Activated CD4-positive, alpha-beta T cell treated with anti-CD3 and anti-CD28 coated beads, Interleukin-2, amount 10 ng/mL, durations not matched to agents 7 days and 5 days (primary cell): ENCODE measurements at regions not wholly inside any gene's neighbourhood (a gene's known extent, or its start where the extent isn't known, plus 50 kb on each side); places are given as distances from the start of the nearest gene placed in this dataset.

Experiments
- CTCF ChIA-PET: fragments of 350-600 bp; sonication (Branson Sonifier 250); formaldehyde crosslinking; loops from one replicate; lab custom pipeline; 2021; ENCODE audit warnings: antibody characterized with exemption; lab: Charles Lee
- POLR2A ChIA-PET: fragments of 350-600 bp; sonication (Branson Sonifier 250); formaldehyde crosslinking; loops from one replicate; lab custom pipeline; 2021; ENCODE audit warnings: antibody characterized with exemption; lab: Charles Lee
- DNase-seq: peaks from one replicate; pipeline ENCODE4 v3.0.0-alpha.2; 2020
- H3K27ac Mint-ChIP-seq: one replicate; pipeline ENCODE4 v1.8.0; 2021; ENCODE audit warnings: mild to moderate bottlenecking, moderate library complexity, mixed read lengths
- H3K27me3 Mint-ChIP-seq: one replicate; pipeline ENCODE4 v1.8.0; 2021; ENCODE audit warnings: mixed read lengths
- H3K36me3 Mint-ChIP-seq: one replicate; pipeline ENCODE4 v1.8.0; 2021; ENCODE audit warnings: low read depth, mixed read lengths
- H3K4me1 Mint-ChIP-seq: one replicate; pipeline ENCODE4 v1.8.0; 2021; ENCODE audit warnings: mixed read lengths
- H3K4me3 Mint-ChIP-seq: one replicate; pipeline ENCODE4 v1.8.0; 2021; ENCODE audit warnings: mild to moderate bottlenecking, moderate library complexity, mixed read lengths
- H3K9me3 Mint-ChIP-seq: one replicate; pipeline ENCODE4 v1.8.0; 2021; ENCODE audit warnings: mixed read lengths

- Mint-ChIP-seq H3K4me1 (no peaks in the 10 kb centered on the region), H3K27ac (no peak overlapping the region), H3K36me3 (no peaks in the 10 kb centered on the region), H3K27me3 (no peaks in the 10 kb centered on the region), H3K9me3 (no peaks in the 10 kb centered on the region), H3K4me3 (no peak overlapping the region)
- ChIA-PET POLR2A (no interaction called here), CTCF (no interaction called here)
- DNase-seq: no peak
These were observed 206.3 kb downstream of the MACC1 start for GRCh38 chr7:20010877-20011276.

GRCh38 chr7:20007510-20007909 lies 209.7 kb downstream of the MACC1 start:
- H3K4me3 Mint-ChIP-seq: no peak overlapping the region
- no peaks in the 10 kb centered on the region for H3K36me3 Mint-ChIP-seq
- H3K9me3 Mint-ChIP-seq: no peaks in the 10 kb centered on the region
- H3K4me1 Mint-ChIP-seq: no peaks in the 10 kb centered on the region
- no peak for DNase-seq
- H3K27ac Mint-ChIP-seq: no peak overlapping the region
- H3K27me3 Mint-ChIP-seq: no peaks in the 10 kb centered on the region
- CTCF ChIA-PET: interaction anchor here (0.6 kb wide), 1 partner anchor 25 kb away, joined by 3 read pairs; no protein-coding TSS in a partner anchor
- POLR2A ChIA-PET: no interaction called here

GRCh38 chr7:20005081-20005480 lies 212.1 kb downstream of the MACC1 start:
- ChIA-PET POLR2A (no interaction called here), CTCF (no interaction called here)
- H3K9me3 Mint-ChIP-seq: no peaks in the 10 kb centered on the region
- H3K36me3 Mint-ChIP-seq: no peaks in the 10 kb centered on the region
- H3K27ac Mint-ChIP-seq: no peak overlapping the region
- no peaks in the 10 kb centered on the region for H3K27me3 Mint-ChIP-seq
- H3K4me3 Mint-ChIP-seq: no peak overlapping the region
- no peaks in the 10 kb centered on the region for H3K4me1 Mint-ChIP-seq
- DNase-seq: no peak

- no peak overlapping the region for H3K4me3 Mint-ChIP-seq
- H3K9me3 Mint-ChIP-seq: no peaks in the 10 kb centered on the region
- H3K27ac Mint-ChIP-seq: no peak overlapping the region
- no peaks in the 10 kb centered on the region for H3K27me3 Mint-ChIP-seq
- CTCF ChIA-PET: no interaction called here
- H3K36me3 Mint-ChIP-seq: no peaks in the 10 kb centered on the region
- DNase-seq: no peak
- H3K4me1 Mint-ChIP-seq: no peaks in the 10 kb centered on the region
- POLR2A ChIA-PET: no interaction called here
These were observed 217.5 kb downstream of the MACC1 start for GRCh38 chr7:19999681-20000080.

DNA sequence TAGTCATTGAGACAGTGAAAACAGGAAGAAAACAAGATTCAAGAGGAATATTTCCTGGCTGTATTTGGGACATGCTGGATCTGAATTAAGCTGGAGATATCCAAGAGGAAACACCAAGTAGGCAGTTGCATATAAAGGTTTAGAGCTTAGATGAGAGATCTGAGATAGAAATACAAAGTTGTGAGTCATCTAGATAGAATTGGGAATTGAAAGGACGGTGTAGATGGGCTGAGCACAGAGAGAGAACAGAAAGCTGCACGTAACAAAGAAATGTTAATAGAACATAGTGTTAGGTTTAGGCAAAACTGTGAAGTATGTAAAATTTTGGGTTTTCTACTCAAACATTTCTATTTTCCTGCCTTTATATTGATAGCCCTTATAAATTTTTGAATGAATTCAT lies 218.5 kb upstream of the TMEM196 start:
- ChIA-PET POLR2A (no interaction called here), CTCF (no interaction called here)
- Mint-ChIP-seq H3K4me1 (no peaks in the 10 kb centered on the region), H3K9me3 (no peaks in the 10 kb centered on the region), H3K27ac (no peak overlapping the region), H3K36me3 (no peaks in the 10 kb centered on the region), H3K27me3 (no peaks in the 10 kb centered on the region), H3K4me3 (no peak overlapping the region)
- no peak for DNase-seq

GRCh38 chr7:19989906-19990305 lies 216.5 kb upstream of the TMEM196 start:
- POLR2A ChIA-PET: no interaction called here
- Mint-ChIP-seq H3K27me3 (no peaks in the 10 kb centered on the region), H3K27ac (no peak overlapping the region), H3K4me1 (no peaks in the 10 kb centered on the region), H3K9me3 (no peaks in the 10 kb centered on the region), H3K4me3 (no peak overlapping the region), H3K36me3 (no peaks in the 10 kb centered on the region)
- CTCF ChIA-PET: no interaction called here
- no peak for DNase-seq

GRCh38 chr7:19988860-19989259 lies 215.4 kb upstream of the TMEM196 start:
- Mint-ChIP-seq H3K9me3 (no peaks in the 10 kb centered on the region), H3K27ac (no peak overlapping the region), H3K4me3 (no peak overlapping the region), H3K27me3 (no peaks in the 10 kb centered on the region), H3K4me1 (no peaks in the 10 kb centered on the region), H3K36me3 (no peaks in the 10 kb centered on the region)
- CTCF ChIA-PET: no interaction called here
- no peak for DNase-seq
- POLR2A ChIA-PET: no interaction called here

DNA sequence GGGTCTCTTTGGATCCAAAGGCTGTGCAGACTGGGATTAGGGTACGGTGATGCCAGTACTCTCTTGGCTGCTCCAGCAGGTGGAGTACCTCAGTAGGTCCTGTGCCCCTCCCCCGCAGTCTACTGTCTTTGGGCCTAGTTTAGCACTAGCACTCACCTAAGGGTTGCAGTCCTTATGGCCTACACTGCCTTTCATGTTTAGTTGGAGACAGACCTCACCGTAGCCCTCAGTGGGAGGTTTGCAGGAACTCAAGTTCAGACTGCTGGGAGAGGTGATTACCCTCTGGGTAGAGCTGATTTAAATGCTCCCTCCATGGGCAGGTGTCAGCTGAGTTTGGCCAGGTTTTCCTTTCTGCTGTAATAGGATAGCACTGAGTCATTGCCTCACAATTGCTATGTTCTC lies 210.8 kb upstream of the TMEM196 start:
- H3K36me3 Mint-ChIP-seq: no peaks in the 10 kb centered on the region
- no peak overlapping the region for H3K4me3 Mint-ChIP-seq
- no peak overlapping the region for H3K27ac Mint-ChIP-seq
- H3K4me1 Mint-ChIP-seq: no peaks in the 10 kb centered on the region
- H3K27me3 Mint-ChIP-seq: no peaks in the 10 kb centered on the region
- CTCF ChIA-PET: interaction anchor here (0.9 kb wide), 1 partner anchor 236 kb away, joined by 5 read pairs; no protein-coding TSS in a partner anchor
- no peak for DNase-seq
- POLR2A ChIA-PET: no interaction called here
- no peaks in the 10 kb centered on the region for H3K9me3 Mint-ChIP-seq

- Mint-ChIP-seq H3K9me3 (no peaks in the 10 kb centered on the region), H3K27me3 (no peaks in the 10 kb centered on the region), H3K4me3 (no peak overlapping the region), H3K27ac (no peak overlapping the region), H3K36me3 (no peaks in the 10 kb centered on the region), H3K4me1 (no peaks in the 10 kb centered on the region)
- POLR2A ChIA-PET: no interaction called here
- CTCF ChIA-PET: interaction anchor here (0.9 kb wide), 1 partner anchor 237 kb away, joined by 5 read pairs; no protein-coding TSS in a partner anchor
- DNase-seq: no peak
These were observed 209.7 kb upstream of the TMEM196 start for GRCh38 chr7:19982841-19983835.

DNA sequence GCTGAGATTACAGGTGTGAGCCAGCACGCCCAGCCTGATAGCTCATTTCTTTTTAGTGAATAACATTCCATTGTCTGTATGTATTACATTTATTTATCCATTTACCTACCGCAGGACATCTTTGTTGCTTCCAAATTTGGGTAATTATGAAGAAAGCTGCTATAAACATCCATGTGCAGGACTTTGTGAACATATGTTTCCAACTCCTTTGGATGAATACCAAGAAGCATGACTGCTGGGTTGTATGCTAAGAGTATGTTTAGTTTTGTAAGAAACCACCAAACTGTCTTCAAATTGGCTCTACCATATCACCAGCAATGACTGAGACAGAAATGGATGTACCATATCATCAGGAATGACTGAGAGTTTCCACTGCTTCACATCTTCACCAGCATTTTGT lies 200.2 kb upstream of the TMEM196 start:
- H3K9me3 Mint-ChIP-seq: no peaks in the 10 kb centered on the region
- ChIA-PET POLR2A (no interaction called here), CTCF (no interaction called here)
- no peaks in the 10 kb centered on the region for H3K36me3 Mint-ChIP-seq
- no peak for DNase-seq
- no peaks in the 10 kb centered on the region for H3K4me1 Mint-ChIP-seq
- no peak overlapping the region for H3K4me3 Mint-ChIP-seq
- no peaks in the 10 kb centered on the region for H3K27me3 Mint-ChIP-seq
- no peak overlapping the region for H3K27ac Mint-ChIP-seq

DNA sequence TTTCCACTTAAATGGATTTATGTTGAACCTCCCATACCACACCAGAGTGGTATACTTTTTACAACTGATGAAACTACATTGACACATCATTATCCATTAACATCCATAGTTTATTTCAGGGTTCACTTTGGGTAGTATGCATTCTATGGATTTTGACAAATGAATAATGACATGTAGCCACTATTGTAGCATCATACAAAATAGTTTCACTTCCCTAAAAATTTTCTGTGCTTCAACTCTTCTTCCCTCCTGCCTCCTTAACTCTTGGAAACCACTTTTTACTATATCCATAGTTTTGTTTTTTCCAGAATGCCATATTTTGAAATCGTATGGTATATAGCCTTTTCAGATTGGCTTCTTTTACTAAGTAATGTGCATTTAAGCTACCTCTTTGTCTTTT lies 199.5 kb upstream of the TMEM196 start:
- ChIA-PET CTCF (no interaction called here), POLR2A (no interaction called here)
- DNase-seq: no peak
- no peak overlapping the region for H3K27ac Mint-ChIP-seq
- H3K36me3 Mint-ChIP-seq: no peaks in the 10 kb centered on the region
- no peaks in the 10 kb centered on the region for H3K4me1 Mint-ChIP-seq
- H3K4me3 Mint-ChIP-seq: no peak overlapping the region
- no peaks in the 10 kb centered on the region for H3K9me3 Mint-ChIP-seq
- H3K27me3 Mint-ChIP-seq: no peaks in the 10 kb centered on the region

- Mint-ChIP-seq H3K9me3 (no peaks in the 10 kb centered on the region), H3K27ac (no peak overlapping the region), H3K36me3 (no peaks in the 10 kb centered on the region), H3K27me3 (no peaks in the 10 kb centered on the region), H3K4me1 (no peaks in the 10 kb centered on the region), H3K4me3 (no peak overlapping the region)
- POLR2A ChIA-PET: no interaction called here
- DNase-seq: no peak
- CTCF ChIA-PET: no interaction called here
These were observed 198.5 kb upstream of the TMEM196 start for GRCh38 chr7:19971956-19972355.

GRCh38 chr7:19970514-19970913 lies 197.1 kb upstream of the TMEM196 start:
- H3K36me3 Mint-ChIP-seq: no peaks in the 10 kb centered on the region
- no peak overlapping the region for H3K4me3 Mint-ChIP-seq
- H3K27ac Mint-ChIP-seq: no peak overlapping the region
- ChIA-PET CTCF (no interaction called here), POLR2A (no interaction called here)
- no peaks in the 10 kb centered on the region for H3K4me1 Mint-ChIP-seq
- H3K27me3 Mint-ChIP-seq: no peaks in the 10 kb centered on the region
- H3K9me3 Mint-ChIP-seq: no peaks in the 10 kb centered on the region
- no peak for DNase-seq
